Parathyroid adenoma (tissue), 2 donors: ENCODE measurements at regions not wholly inside any gene's neighbourhood (a gene's known extent, or its start where the extent isn't known, plus 50 kb on each side); places are given as distances from the start of the nearest gene placed in this dataset.

Experiments used
- H2AFZ ChIP-seq: fragments of 300-600 bp; sonication (generic); one replicate; pipeline ENCODE4 v1.7.0; 2017; ENCODE audit warnings: antibody characterized with exemption, mild to moderate bottlenecking
- H3K27ac ChIP-seq: fragments of 300-600 bp; sonication (generic); one replicate; pipeline ENCODE4 v1.7.0; 2017
- H3K27me3 ChIP-seq: fragments of 300-600 bp; sonication (generic); one replicate; pipeline ENCODE4 v1.7.0; 2017; ENCODE audit warnings: low read length; ENCODE audit not compliant: control insufficient read depth, insufficient read depth
- H3K36me3 ChIP-seq: fragments of 300-600 bp; sonication (generic); one replicate; pipeline ENCODE4 v1.7.0; 2017; ENCODE audit warnings: low read length; ENCODE audit not compliant: control insufficient read depth, insufficient read depth
- H3K4me1 ChIP-seq: fragments of 300-600 bp; sonication (generic); one replicate; pipeline ENCODE4 v1.7.0; 2017; ENCODE audit warnings: control low read depth
- H3K4me2 ChIP-seq: fragments of 300-600 bp; sonication (generic); one replicate; pipeline ENCODE4 v1.7.0; 2017; ENCODE audit warnings: low read length
- H3K4me3 ChIP-seq: fragments of 300-600 bp; sonication (generic); one replicate; pipeline ENCODE4 v1.7.0; 2017; ENCODE audit warnings: low read depth, low read length
- H3K79me2 ChIP-seq: fragments of 300-600 bp; sonication (generic); one replicate; pipeline ENCODE4 v1.7.0; 2017; ENCODE audit warnings: control low read depth
- H3K9ac ChIP-seq: fragments of 300-600 bp; sonication (generic); one replicate; pipeline ENCODE4 v1.7.0; 2017; ENCODE audit warnings: mild to moderate bottlenecking
- H3K9me3 ChIP-seq: fragments of 300-600 bp; sonication (generic); one replicate; pipeline ENCODE4 v1.7.0; 2017; ENCODE audit warnings: low read length; ENCODE audit not compliant: control insufficient read depth
- TF ChIP-seq, protein P1 (sequence below): fragments of 300-600 bp; sonication (generic); IDR thresholded peaks from one replicate; pipeline ENCODE4 v1.7.0; 2017; ENCODE audit warnings: antibody characterized with exemption, mild to moderate bottlenecking
- donor health status: primary hyperparathyroidism.

DNA sequence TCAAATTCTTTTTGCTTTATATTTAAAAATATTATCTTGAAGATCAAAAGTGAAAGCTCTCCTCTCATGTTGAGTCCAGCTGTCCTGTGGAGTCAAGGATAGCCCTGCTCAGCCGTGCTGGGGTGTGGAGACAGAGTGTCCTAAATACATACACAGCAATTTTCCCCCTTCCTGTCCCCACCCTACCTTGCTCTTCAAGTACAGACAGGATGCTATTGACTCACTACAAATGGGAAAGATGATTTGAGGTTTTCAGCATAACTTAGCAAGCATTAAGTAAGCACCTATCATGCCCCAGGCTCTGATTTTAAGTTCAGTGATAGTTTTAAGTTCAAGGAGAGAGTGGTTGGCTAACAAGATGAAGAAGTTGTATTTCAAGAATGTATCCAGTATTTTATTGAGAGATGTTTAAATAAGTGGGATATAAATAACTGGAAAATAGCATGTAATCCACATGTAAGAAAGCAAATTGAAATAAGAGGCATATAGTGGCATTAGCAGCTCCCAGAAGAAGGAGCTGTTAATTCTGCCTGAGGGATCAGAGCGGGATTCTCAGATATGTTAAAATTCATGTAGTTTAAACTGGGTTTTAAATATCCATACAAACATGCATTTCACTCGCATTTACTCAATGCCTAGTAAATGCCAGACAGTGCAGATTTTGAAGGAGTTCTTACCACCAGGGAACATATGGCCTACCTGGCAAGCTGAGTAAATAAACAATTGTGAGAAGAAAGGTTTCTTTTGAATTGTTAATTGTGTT lies 183.5 kb upstream of the ANKFN1 start:
- Histone ChIP-seq H3K9me3 (no peaks in the 10 kb centered on the region), H3K4me1 (no peaks in the 10 kb centered on the region), H3K4me3 (no peak overlapping the region), H3K27me3 (no peaks in the 10 kb centered on the region), H3K9ac (no peak overlapping the region), H3K36me3 (no peaks in the 10 kb centered on the region), H3K4me2 (no peak overlapping the region), H2AFZ (no peak overlapping the region), H3K79me2 (no peaks in the 10 kb centered on the region), H3K27ac (no peak overlapping the region)
- TF ChIP-seq, protein P1, sequence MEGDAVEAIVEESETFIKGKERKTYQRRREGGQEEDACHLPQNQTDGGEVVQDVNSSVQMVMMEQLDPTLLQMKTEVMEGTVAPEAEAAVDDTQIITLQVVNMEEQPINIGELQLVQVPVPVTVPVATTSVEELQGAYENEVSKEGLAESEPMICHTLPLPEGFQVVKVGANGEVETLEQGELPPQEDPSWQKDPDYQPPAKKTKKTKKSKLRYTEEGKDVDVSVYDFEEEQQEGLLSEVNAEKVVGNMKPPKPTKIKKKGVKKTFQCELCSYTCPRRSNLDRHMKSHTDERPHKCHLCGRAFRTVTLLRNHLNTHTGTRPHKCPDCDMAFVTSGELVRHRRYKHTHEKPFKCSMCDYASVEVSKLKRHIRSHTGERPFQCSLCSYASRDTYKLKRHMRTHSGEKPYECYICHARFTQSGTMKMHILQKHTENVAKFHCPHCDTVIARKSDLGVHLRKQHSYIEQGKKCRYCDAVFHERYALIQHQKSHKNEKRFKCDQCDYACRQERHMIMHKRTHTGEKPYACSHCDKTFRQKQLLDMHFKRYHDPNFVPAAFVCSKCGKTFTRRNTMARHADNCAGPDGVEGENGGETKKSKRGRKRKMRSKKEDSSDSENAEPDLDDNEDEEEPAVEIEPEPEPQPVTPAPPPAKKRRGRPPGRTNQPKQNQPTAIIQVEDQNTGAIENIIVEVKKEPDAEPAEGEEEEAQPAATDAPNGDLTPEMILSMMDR = no peak

DNA sequence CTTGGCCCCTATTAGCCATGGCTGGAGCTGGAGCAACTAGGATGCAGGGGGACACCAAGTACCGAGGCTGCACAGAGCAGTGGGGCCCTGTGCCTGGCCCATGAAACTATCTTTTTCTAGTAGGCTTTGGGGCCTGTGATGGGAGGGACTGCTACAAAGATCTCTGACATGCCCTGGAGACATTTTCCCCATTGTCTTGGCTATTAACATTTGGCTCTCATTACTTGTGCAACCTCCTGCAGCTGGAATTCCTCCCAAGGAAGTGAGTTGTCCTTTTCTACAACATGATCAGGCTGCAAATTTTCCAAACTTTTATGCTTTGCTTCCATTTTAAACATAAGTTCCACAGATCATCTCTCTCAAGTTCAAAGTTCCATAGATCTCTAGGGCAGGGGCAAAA lies 174.7 kb upstream of the ANKFN1 start:
- H2AFZ ChIP-seq = no peak overlapping the region
- no peaks in the 10 kb centered on the region for H3K79me2 ChIP-seq
- TF ChIP-seq, protein P1 = no peak
- H3K4me3 ChIP-seq = no peak overlapping the region
- no peak overlapping the region for H3K4me2 ChIP-seq
- no peaks in the 10 kb centered on the region for H3K9me3 ChIP-seq
- no peaks in the 10 kb centered on the region for H3K36me3 ChIP-seq
- no peaks in the 10 kb centered on the region for H3K4me1 ChIP-seq
- H3K27ac ChIP-seq = no peak overlapping the region
- H3K9ac ChIP-seq = no peak overlapping the region
- no peaks in the 10 kb centered on the region for H3K27me3 ChIP-seq

DNA sequence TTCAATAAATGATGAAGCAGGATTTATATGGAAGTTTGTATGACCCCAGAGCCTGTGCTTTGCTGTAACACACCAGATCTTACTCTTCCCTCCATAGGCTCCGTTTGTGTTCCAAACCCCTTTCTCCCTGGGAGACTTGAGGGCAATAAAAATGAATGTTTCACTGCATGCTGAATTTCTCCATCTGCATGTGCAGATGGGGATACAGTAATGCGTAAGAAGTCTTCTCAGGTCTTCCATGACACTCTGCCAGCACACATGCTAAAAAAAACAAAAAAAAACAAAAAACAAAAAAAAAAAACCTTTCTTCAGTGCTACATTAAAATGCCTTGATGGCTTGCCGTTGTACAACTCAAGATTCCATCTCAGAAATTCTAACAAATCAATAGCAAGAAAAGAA lies 170.2 kb upstream of the ANKFN1 start:
- Histone ChIP-seq H3K79me2 (no peaks in the 10 kb centered on the region), H3K9me3 (no peaks in the 10 kb centered on the region), H3K4me3 (no peak overlapping the region), H3K9ac (no peak overlapping the region), H3K4me2 (no peak overlapping the region), H3K27me3 (no peaks in the 10 kb centered on the region), H3K4me1 (no peaks in the 10 kb centered on the region), H3K36me3 (no peaks in the 10 kb centered on the region), H2AFZ (no peak overlapping the region), H3K27ac (no peak overlapping the region)
- TF ChIP-seq, protein P1 = no peak

DNA sequence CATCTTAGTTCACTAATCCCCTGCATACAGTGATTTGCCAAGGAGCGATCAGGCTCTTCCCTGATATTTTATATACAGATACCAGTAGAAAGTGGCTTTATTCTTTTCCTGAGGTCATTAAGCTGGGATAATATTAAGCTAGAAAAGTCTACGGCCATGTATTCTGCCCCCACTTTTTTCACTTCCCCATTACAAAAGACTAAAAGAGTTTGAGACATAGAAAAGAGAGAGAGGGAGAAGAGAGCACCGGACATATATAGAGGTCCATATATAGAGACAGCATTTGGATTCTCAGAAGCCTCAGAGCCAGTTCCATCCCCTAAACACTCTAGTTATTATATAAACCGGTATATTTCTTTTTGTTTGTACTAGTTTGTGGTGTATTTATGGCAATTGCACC lies 166.5 kb upstream of the ANKFN1 start:
- Histone ChIP-seq H3K27ac (no peak overlapping the region), H3K4me3 (no peak overlapping the region), H3K4me1 (no peaks in the 10 kb centered on the region), H3K9ac (no peak overlapping the region), H3K9me3 (no peaks in the 10 kb centered on the region), H3K36me3 (no peaks in the 10 kb centered on the region), H3K27me3 (no peaks in the 10 kb centered on the region), H2AFZ (no peak overlapping the region), H3K4me2 (no peak overlapping the region), H3K79me2 (no peaks in the 10 kb centered on the region)
- TF ChIP-seq, protein P1 = no peak

DNA sequence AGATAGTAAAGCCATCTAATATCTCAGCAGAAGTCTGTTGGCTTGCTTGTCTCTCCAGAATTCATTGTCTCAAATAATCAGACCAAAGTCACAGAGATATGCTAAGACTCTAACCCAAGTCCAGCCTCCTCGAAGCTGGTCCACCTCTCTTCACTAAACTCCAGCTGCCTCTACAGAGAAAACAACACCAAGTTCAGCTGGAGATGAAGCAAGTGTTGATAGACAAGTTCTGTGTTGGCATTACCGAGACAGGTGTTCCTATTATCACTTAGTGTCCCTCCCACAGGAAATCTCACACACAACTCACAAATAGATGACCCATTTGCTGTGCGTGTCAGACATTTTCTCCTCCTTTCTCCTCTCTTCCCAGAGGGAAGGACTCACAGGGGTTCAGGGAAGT lies 164.4 kb upstream of the ANKFN1 start:
- H2AFZ ChIP-seq = no peak overlapping the region
- no peak overlapping the region for H3K4me3 ChIP-seq
- H3K36me3 ChIP-seq = no peaks in the 10 kb centered on the region
- no peaks in the 10 kb centered on the region for H3K79me2 ChIP-seq
- H3K9me3 ChIP-seq = no peaks in the 10 kb centered on the region
- no peaks in the 10 kb centered on the region for H3K4me1 ChIP-seq
- H3K4me2 ChIP-seq = no peak overlapping the region
- no peak overlapping the region for H3K27ac ChIP-seq
- TF ChIP-seq, protein P1 = no peak
- no peaks in the 10 kb centered on the region for H3K27me3 ChIP-seq
- H3K9ac ChIP-seq = no peak overlapping the region
